Skeletal muscle cell (primary cell): ENCODE measurements at regions not wholly inside any gene's neighbourhood (a gene's known extent, or its start where the extent isn't known, plus 50 kb on each side); places are given as distances from the start of the nearest gene placed in this dataset.
A peak's percentile ranks its signal among the peaks of the same experiment; 100 is the strongest.
"Not testable (repeated sequence)": the region's sequence is repeated elsewhere in the genome, so short reads cannot be mapped to it uniquely, and the experiment has no call there.

Experiments used
- DNase-seq: peaks from one replicate; pipeline ENCODE4 v3.0.0-alpha.2; 2010; ENCODE audit warnings: low read depth
- H3K4me3 ChIP-seq: 2 replicates; pipeline ENCODE4 v1.5.1; 2011; ENCODE audit warnings: low read depth, mild to moderate bottlenecking, control low read depth, low read length, moderate library complexity

- DNase-seq = no peak
- H3K4me3 ChIP-seq = no peak overlapping the region
Observed at GRCh38 chr13:42396501-42396900, 124.5 kb downstream of the AKAP11 start.

- no peak for DNase-seq
- no peak overlapping the region for H3K4me3 ChIP-seq
Observed at GRCh38 chr13:42396901-42397655, 125.1 kb downstream of the AKAP11 start.

- DNase-seq = peak; percentile 21
- no peak overlapping the region for H3K4me3 ChIP-seq
Observed at GRCh38 chr13:42398533-42398932, 126.6 kb downstream of the AKAP11 start.

DNA sequence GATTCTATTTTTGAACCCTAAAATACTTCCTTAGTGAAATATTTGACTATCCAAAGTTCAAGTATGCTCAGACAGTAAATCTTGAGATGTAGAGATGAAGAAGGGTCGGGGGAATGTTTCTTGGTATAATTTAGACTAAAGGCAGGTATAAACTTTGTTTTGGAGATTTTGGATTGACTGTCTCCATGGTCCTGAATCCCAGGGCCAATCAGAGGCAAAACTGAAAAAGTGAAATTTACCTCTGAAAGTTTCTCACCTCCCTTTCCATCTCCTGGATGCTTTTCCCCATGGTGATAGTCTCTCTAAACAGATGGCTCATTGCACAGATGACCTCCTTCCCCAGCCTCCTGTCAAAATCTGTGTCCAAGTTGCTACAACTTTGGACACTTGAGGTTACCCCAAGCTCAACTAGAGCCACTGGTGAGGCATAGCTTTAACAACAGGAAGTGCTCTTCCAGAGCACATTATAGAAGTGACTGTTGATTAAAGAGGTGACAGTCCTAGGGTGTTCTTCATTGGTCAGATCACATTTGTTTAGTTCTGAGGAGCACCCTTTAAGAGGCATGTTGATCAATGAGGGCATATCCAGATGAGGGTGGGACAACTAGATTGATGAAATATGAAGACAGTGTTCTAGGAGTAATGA lies 128.4 kb downstream of the AKAP11 start:
- DNase-seq = no peak
- H3K4me3 ChIP-seq = no peak overlapping the region

GRCh38 chr13:42401376-42401775 lies 129.4 kb downstream of the AKAP11 start:
- no peak for DNase-seq
- no peak overlapping the region for H3K4me3 ChIP-seq

- DNase-seq = peak; percentile 23
- H3K4me3 ChIP-seq = no peak overlapping the region
Observed at GRCh38 chr13:42405665-42406390, 133.9 kb downstream of the AKAP11 start.

DNA sequence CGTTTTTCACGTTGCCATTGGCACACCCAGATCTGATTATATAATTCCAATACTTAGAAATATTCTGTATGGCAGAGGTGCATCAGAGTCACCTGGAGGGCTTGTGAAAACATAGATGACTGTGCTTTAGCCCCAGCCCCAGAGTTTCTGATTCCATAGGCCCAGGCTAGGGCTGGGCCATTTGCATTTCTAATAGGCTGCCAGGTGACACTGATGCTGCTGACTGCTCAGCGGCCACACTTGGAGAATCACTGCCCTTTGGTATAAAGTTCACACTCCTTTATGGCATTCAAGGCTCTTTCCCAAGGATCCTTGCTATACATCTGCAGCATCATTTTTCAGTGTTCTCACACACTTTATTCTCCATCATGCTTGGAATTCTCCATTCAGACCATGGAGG lies 137.1 kb downstream of the AKAP11 start:
- no peak overlapping the region for H3K4me3 ChIP-seq
- DNase-seq = no peak

GRCh38 chr13:42409551-42409950 lies 137.6 kb downstream of the AKAP11 start:
- no peak overlapping the region for H3K4me3 ChIP-seq
- no peak for DNase-seq

DNA sequence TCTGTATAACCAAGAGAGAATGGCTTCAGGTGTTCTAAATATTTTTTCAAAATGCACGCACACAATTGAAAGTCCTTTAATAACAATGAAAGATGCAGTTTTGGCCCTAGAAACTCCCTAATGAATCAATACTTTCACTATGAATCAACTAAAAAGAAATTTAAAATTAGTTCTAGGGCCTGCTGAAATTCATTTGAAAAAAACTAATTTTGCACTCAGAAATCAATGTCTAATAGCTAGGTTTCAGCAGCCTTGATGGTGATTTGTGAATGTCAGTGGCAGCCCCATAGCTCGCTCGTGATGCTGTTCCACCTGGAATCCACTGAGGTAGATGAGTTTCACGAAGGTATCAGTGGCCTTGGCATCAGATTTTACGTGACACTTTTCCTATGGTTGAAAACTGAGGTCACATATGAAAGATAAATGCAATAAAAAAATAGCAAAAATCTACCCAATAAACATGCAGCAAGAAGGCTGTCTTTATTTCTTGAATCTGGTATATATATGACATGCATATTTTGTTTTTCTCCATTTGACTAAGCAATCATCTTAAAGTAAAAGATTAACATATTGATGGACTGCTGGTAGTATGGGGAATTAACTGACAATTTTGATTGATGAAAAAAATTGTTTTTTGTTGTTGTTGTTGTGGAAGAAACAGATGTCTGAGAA lies 141.0 kb downstream of the AKAP11 start:
- DNase-seq = no peak

DNA sequence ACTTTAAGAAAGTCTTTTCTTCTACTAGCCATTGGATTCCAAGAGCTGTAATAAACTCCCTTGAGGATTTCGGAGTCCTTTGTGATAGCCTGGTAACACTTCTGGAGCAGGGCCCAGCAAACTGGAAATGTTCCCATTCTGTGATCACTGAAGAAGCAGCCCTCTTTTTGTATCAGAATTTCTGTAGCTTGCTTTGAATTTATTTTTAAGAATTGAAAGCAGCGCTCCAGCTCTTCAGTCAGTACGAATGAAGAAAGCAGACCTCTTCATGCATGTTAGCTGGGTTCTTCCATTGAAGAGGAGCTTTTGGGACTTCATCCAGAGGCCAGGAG lies 141.5 kb downstream of the AKAP11 start:
- DNase-seq = no peak
- H3K4me3 ChIP-seq = no peak overlapping the region

More for the DNA sequence above, 141.0 kb downstream of the AKAP11 start:
- no peak overlapping the region for H3K4me3 ChIP-seq

DNA sequence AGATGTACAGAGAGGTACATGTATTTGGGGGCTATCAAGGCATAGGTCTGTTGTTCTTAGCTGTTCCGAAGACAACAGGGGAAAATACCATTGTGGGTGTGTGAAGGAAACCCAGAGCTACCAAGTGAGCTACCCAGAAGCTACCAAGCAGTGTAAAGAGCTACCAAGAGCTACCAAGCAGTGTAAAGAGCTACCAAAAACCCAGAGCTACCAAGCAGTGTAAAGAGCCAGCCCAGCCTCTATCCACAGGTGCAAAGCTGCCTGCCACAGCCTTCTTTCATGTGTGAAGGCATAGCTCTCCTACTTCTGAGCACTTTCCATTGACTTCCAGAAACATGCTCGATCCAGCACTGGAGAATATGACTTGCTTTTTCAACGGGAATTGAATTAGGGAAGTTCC lies 145.7 kb downstream of the AKAP11 start:
- no peak overlapping the region for H3K4me3 ChIP-seq
- DNase-seq = no peak

GRCh38 chr13:42418184-42418583 lies 146.2 kb downstream of the AKAP11 start:
- no peak overlapping the region for H3K4me3 ChIP-seq
- no peak for DNase-seq

GRCh38 chr13:42420304-42420703 lies 148.4 kb downstream of the AKAP11 start:
- no peak for DNase-seq

DNA sequence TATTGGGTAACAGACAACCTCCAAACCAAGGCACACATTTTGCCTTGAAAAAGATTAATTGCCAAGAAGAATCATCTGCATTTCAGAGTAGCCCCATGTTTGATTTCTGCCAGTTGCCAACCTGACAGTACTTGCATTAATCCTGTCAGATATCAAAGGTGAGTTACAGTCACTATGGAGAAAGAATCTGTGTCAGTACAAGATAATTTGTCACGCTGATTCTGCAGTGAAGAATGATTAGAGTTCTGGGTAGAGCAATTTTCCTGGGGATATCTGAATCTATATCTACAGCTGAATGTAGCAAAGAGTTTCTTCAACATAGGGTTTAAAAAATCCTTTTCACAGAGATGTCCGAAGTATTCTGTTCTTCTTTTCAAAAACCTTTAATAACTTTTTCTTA lies 150.7 kb downstream of the AKAP11 start:
- no peak overlapping the region for H3K4me3 ChIP-seq
- DNase-seq = no peak

More at GRCh38 chr13:42420304-42420703, 148.4 kb downstream of the AKAP11 start:
- H3K4me3 ChIP-seq = no peak overlapping the region

DNA sequence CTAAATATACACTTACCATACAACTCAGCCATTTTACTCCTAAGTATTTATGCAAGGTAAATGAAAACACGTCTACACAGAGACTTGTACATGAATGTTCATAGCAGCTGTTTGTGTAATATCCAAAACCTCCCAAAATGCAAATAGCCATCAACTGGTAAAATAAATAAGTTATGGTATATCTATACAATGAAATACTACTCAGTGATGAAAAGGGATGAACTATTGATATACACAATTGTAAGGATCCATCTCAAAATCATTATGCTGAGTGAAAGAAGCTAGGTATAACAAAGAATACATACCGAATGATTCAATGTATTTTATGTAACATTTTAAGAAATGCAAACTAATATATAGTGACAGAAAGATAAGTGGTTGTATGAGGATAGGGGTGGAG lies 149.8 kb upstream of the TNFSF11 start:
- DNase-seq = no peak
- no peak overlapping the region for H3K4me3 ChIP-seq

DNA sequence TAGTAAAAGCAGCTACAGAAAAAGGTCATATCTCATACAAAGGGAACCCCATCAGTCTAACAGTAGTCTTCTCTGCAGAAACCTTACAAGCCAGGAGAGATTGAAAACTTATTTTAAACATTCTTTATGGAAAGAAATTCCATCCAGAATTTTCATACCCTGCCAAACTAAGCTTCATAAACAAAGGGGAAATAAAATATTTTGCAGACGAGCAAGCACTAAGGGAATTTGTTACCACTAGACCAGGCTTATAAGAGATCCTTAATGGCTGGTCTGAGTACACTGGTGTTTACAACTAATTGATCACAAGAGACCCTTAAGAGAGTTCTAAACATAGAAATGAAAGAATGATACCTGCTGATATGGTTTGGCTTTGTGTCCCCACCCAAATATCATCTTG lies 128.6 kb upstream of the TNFSF11 start:
- H3K4me3 ChIP-seq = no peak overlapping the region
- no peak for DNase-seq

GRCh38 chr13:42446597-42446996 lies 127.4 kb upstream of the TNFSF11 start:
- DNase-seq = not testable (repeated sequence)

GRCh38 chr13:42453091-42453645 lies 120.8 kb upstream of the TNFSF11 start:
- DNase-seq = no peak
- H3K4me3 ChIP-seq = no peak overlapping the region

More at GRCh38 chr13:42446597-42446996, 127.4 kb upstream of the TNFSF11 start:
- H3K4me3 ChIP-seq = not testable (repeated sequence)

DNA sequence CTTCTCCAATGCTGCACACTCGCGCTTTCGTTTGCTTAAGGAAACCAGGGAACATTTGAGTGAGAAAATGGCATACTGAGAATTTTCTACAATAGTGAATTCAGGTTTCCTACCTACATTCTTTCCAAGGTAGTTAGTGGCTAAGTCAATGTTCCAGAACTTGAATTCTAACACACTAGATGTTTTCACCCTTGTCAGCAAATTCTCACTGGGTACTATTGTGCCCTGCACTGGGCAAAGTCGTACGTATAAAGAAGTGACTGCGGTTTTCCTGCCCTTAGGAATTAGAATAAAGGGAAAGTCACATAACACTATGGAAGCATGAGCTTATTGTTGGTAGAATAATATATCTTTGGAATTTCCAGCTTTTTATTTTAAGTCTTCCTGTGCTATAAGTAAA lies 119.2 kb upstream of the TNFSF11 start:
- no peak overlapping the region for H3K4me3 ChIP-seq
- no peak for DNase-seq

GRCh38 chr13:42458193-42458592 lies 115.8 kb upstream of the TNFSF11 start:
- DNase-seq = no peak
- H3K4me3 ChIP-seq = no peak overlapping the region
